PC-3 (cell line): ENCODE measurements at regions not wholly inside any gene's neighbourhood (a gene's known extent, or its start where the extent isn't known, plus 50 kb on each side); places are given as distances from the start of the nearest gene placed in this dataset.

Experiments
- EZH2 ChIP-seq: fragments of 300-600 bp; sonication (generic); IDR thresholded peaks from one replicate; pipeline ENCODE4 v1.6.1; 2017; ENCODE audit warnings: antibody characterized with exemption, mild to moderate bottlenecking, low read length; ENCODE audit not compliant: unreplicated experiment
- EZH2phosphoT487 ChIP-seq: fragments of 300-600 bp; sonication (generic); IDR thresholded peaks from 2 replicates; pipeline ENCODE4 v1.6.1; 2018; ENCODE audit warnings: mild to moderate bottlenecking, antibody characterized with exemption, low read length, borderline replicate concordance
- TF ChIP-seq, protein P1 (sequence below): fragments of 300-600 bp; sonication (generic); conservative IDR thresholded peaks from 2 replicates; pipeline ENCODE4 v1.5.1; 2017; ENCODE audit warnings: antibody characterized with exemption, low read depth, mild to moderate bottlenecking, low read length

DNA sequence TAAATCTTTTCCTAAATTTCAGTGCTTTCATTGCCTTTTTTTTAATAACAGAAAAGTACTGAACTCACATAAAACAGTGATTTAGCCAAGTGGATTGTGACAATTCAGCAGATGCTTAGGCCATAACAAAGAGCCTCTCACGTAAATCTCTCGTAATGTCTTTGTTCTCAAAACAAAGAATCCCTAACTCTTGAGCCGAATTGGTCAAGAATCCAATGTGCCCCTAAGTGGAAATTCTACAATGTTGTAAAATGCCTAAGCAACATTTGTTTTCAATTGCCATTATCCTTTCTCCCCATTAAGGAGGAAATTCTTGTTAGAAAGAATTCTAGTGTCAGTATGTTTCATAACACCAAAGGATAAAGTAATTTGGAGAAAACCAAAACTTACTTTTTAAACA lies 235.7 kb upstream of the THBS1 start:
- TF ChIP-seq, protein P1, sequence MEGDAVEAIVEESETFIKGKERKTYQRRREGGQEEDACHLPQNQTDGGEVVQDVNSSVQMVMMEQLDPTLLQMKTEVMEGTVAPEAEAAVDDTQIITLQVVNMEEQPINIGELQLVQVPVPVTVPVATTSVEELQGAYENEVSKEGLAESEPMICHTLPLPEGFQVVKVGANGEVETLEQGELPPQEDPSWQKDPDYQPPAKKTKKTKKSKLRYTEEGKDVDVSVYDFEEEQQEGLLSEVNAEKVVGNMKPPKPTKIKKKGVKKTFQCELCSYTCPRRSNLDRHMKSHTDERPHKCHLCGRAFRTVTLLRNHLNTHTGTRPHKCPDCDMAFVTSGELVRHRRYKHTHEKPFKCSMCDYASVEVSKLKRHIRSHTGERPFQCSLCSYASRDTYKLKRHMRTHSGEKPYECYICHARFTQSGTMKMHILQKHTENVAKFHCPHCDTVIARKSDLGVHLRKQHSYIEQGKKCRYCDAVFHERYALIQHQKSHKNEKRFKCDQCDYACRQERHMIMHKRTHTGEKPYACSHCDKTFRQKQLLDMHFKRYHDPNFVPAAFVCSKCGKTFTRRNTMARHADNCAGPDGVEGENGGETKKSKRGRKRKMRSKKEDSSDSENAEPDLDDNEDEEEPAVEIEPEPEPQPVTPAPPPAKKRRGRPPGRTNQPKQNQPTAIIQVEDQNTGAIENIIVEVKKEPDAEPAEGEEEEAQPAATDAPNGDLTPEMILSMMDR, result no peak
- TF ChIP-seq EZH2 (no peak), EZH2phosphoT487 (no peak)
